HEK293 (cell line): ENCODE measurements at regions not wholly inside any gene's neighbourhood (a gene's known extent, or its start where the extent isn't known, plus 50 kb on each side); places are given as distances from the start of the nearest gene placed in this dataset.
A peak's percentile ranks its signal among the peaks of the same experiment; 100 is the strongest.

Experiments used
- CTCF ChIA-PET: fragments of 350-600 bp; formaldehyde crosslinking; extraction: SDS; loops from one replicate; lab custom pipeline; 2021; ENCODE audit warnings: antibody characterized with exemption; lab: Yijun Ruan, JAX
- POLR2A ChIA-PET: fragments of 300-600 bp; formaldehyde crosslinking; extraction: SDS; loops from one replicate; lab custom pipeline; 2020; ENCODE audit warnings: antibody characterized with exemption, inconsistent platforms; lab: Yijun Ruan, JAX
- H3K27ac ChIP-seq: fragments of 200-500 bp; sonication (Bioruptor generic); 2 replicates; pipeline ENCODE4 v1.5.1; 2014; ENCODE audit warnings: low read depth, low read length, control low read depth, inconsistent platforms; ENCODE audit errors: extremely low read depth
- H3K36me3 ChIP-seq, 2 experiments: fragments of 200-500 bp in 1 of 2; sonication (Bioruptor generic) in 1 of 2; 1 replicate in 1 of 2; 2 replicates in 1 of 2; pipeline ENCODE4 v1.5.1; 2014 to 2017; ENCODE audit warnings: inconsistent platforms in 2 of 2, low read length in 2 of 2; ENCODE audit not compliant: control insufficient read depth in 2 of 2, insufficient read depth in 1 of 2
- H3K4me1 ChIP-seq: fragments of 200-500 bp; sonication (Bioruptor generic); 2 replicates; pipeline ENCODE4 v1.5.1; 2014; ENCODE audit warnings: mild to moderate bottlenecking, low read length, inconsistent platforms; ENCODE audit not compliant: control insufficient read depth, insufficient read depth
- H3K4me3 ChIP-seq: 2 replicates; pipeline ENCODE4 v1.5.1; 2011; ENCODE audit warnings: low read depth, mild to moderate bottlenecking, control low read depth, low read length, moderate library complexity
- H3K9me3 ChIP-seq: fragments of 200-500 bp; sonication (Bioruptor generic); 2 replicates; pipeline ENCODE4 v1.5.1; 2014; ENCODE audit warnings: low read depth, low read length, inconsistent platforms; ENCODE audit not compliant: control insufficient read depth, insufficient read depth
- EGR2 ChIP-seq: fragments of 450-650 bp; formaldehyde crosslinking; IDR thresholded peaks from 2 replicates; pipeline ENCODE4 v1.5.1; 2016; ENCODE audit warnings: low read depth, missing biosample characterization, missing genetic modification characterization
- MEIS1 ChIP-seq: sonication (generic); formaldehyde crosslinking; IDR thresholded peaks from 2 replicates; pipeline ENCODE4 v1.8.1; 2022; ENCODE audit warnings: missing genetic modification reagents, mild to moderate bottlenecking, borderline replicate concordance
- RBAK ChIP-seq: fragments of 450-650 bp; formaldehyde crosslinking; IDR thresholded peaks from 2 replicates; pipeline ENCODE4 v1.5.1; 2016; ENCODE audit warnings: missing biosample characterization, missing genetic modification characterization
- SCRT1 ChIP-seq: fragments of 450-650 bp; formaldehyde crosslinking; IDR thresholded peaks from 2 replicates; pipeline ENCODE4 v1.5.1; 2016; ENCODE audit warnings: missing biosample characterization, missing genetic modification characterization, borderline replicate concordance
- SETDB1 ChIP-seq: IDR thresholded peaks from one replicate; pipeline ENCODE4 v1.6.1; 2017; ENCODE audit warnings: mild to moderate bottlenecking, low read length, moderate library complexity, mixed read lengths; ENCODE audit not compliant: insufficient read length
- SP3 ChIP-seq: fragments of 450-650 bp; formaldehyde crosslinking; IDR thresholded peaks from 2 replicates; pipeline ENCODE4 v1.5.1; 2016; ENCODE audit warnings: missing biosample characterization, missing genetic modification characterization
- ZFHX2 ChIP-seq: fragments of 450-650 bp; formaldehyde crosslinking; conservative IDR thresholded peaks from 2 replicates; pipeline ENCODE4 v1.5.1; 2016; ENCODE audit warnings: missing biosample characterization, missing genetic modification characterization
- ZNF10 ChIP-seq: fragments of 450-650 bp; formaldehyde crosslinking; IDR thresholded peaks from 2 replicates; pipeline ENCODE4 v1.5.1; 2017; ENCODE audit warnings: missing biosample characterization, missing genetic modification characterization
- ZNF114 ChIP-seq: fragments of 450-650 bp; formaldehyde crosslinking; IDR thresholded peaks from 2 replicates; pipeline ENCODE4 v1.5.0; 2017; ENCODE audit warnings: missing biosample characterization, missing genetic modification characterization
- ZNF133 ChIP-seq: fragments of 450-650 bp; formaldehyde crosslinking; IDR thresholded peaks from 2 replicates; pipeline ENCODE4 v1.5.1; 2016; ENCODE audit warnings: missing biosample characterization, missing genetic modification characterization
- ZNF155 ChIP-seq: fragments of 450-650 bp; formaldehyde crosslinking; IDR thresholded peaks from 2 replicates; pipeline ENCODE4 v1.5.1; 2016; ENCODE audit warnings: missing biosample characterization, missing genetic modification characterization
- ZNF2 ChIP-seq: fragments of 450-650 bp; formaldehyde crosslinking; IDR thresholded peaks from 2 replicates; pipeline ENCODE4 v1.5.1; 2016; ENCODE audit warnings: missing biosample characterization, missing genetic modification characterization
- ZNF202 ChIP-seq: fragments of 450-650 bp; formaldehyde crosslinking; IDR thresholded peaks from 2 replicates; pipeline ENCODE4 v1.5.1; 2016; ENCODE audit warnings: missing biosample characterization, missing genetic modification characterization, borderline replicate concordance
- ZNF221 ChIP-seq: fragments of 450-650 bp; formaldehyde crosslinking; IDR thresholded peaks from 2 replicates; pipeline ENCODE4 v1.5.1; 2017; ENCODE audit warnings: missing biosample characterization, missing genetic modification characterization, borderline replicate concordance
- ZNF426 ChIP-seq: fragments of 450-650 bp; formaldehyde crosslinking; IDR thresholded peaks from 2 replicates; pipeline ENCODE4 v1.5.1; 2017; ENCODE audit warnings: missing biosample characterization, missing genetic modification characterization, mild to moderate bottlenecking, inconsistent platforms, moderate library complexity
- ZNF48 ChIP-seq: fragments of 450-650 bp; formaldehyde crosslinking; IDR thresholded peaks from 2 replicates; pipeline ENCODE4 v1.5.1; 2016; ENCODE audit warnings: missing biosample characterization, missing genetic modification characterization
- ZNF544 ChIP-seq: fragments of 450-650 bp; formaldehyde crosslinking; IDR thresholded peaks from 2 replicates; pipeline ENCODE4 v1.5.0; 2017; ENCODE audit warnings: missing biosample characterization, missing genetic modification characterization
- ZNF558 ChIP-seq: fragments of 450-650 bp; formaldehyde crosslinking; IDR thresholded peaks from 2 replicates; pipeline ENCODE4 v1.5.1; 2016; ENCODE audit warnings: missing biosample characterization, missing genetic modification characterization
- ZNF785 ChIP-seq: fragments of 450-650 bp; formaldehyde crosslinking; IDR thresholded peaks from 2 replicates; pipeline ENCODE4 v1.5.1; 2016; ENCODE audit warnings: missing biosample characterization, missing genetic modification characterization
- ZNF792 ChIP-seq: fragments of 450-650 bp; formaldehyde crosslinking; IDR thresholded peaks from 2 replicates; pipeline ENCODE4 v1.5.1; 2016; ENCODE audit warnings: missing biosample characterization, missing genetic modification characterization
- TF ChIP-seq, protein P1 (sequence below): sonication (generic); formaldehyde crosslinking; IDR thresholded peaks from 2 replicates; pipeline ENCODE4 v1.8.1; 2022; ENCODE audit warnings: mild to moderate bottlenecking, moderate library complexity, missing genetic modification reagents
- TF ChIP-seq, protein P2 (sequence below): fragments of 450-650 bp; formaldehyde crosslinking; IDR thresholded peaks from 2 replicates; pipeline ENCODE4 v1.5.1; 2016; ENCODE audit warnings: missing biosample characterization, missing genetic modification characterization, low read depth

GRCh38 chr10:131514454-131514853 is 202.9 kb upstream of the TCERG1L start:
- H3K36me3 ChIP-seq: no peaks in the 10 kb centered on the region
- no peaks in the 10 kb centered on the region for H3K4me1 ChIP-seq
- no peak overlapping the region for H3K4me3 ChIP-seq
- POLR2A ChIA-PET: no interaction called here
- H3K9me3 ChIP-seq: no peaks in the 10 kb centered on the region
- no peak overlapping the region for H3K27ac ChIP-seq
- TF ChIP-seq ZNF114 (tag by site-specific recombination) (no peak), EGR2 (0 out of 2 replicates have a peak, but pooled peaks have one; percentile 9), ZFHX2 (tag by site-specific recombination) (peak; percentile 44)
- TF ChIP-seq, all 188 proteins: peak for 2
- CTCF ChIA-PET: no interaction called here

DNA sequence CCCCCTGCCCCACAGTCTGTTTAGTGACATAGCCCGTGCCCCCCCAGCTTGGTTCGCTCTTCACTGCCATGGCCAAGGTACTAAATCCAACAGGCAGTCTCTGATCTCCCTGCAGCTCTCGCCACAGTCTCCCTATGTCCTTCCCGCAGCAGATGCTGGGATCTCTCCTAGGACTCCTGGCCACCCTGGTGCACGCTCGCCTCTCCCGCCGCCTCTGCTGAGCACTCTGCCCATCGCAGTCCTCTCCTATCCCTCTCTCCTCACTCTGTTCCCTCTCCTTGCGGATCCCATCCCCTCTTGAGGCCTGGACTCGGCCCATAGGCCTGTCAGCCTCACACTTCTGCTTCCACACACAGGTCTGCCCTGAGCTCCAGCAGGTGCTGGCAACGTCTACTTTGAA is 204.8 kb upstream of the TCERG1L start:
- no peak overlapping the region for H3K4me3 ChIP-seq
- CTCF ChIA-PET: no interaction called here

GRCh38 chr10:131517781-131518180 is 206.3 kb upstream of the TCERG1L start:
- no peak for TF ChIP-seq ZNF2 (tag by site-specific recombination)
- TF ChIP-seq ZNF202 (tag by site-specific recombination): no peak
- TF ChIP-seq ZNF785 (tag by site-specific recombination): no peak
- no peak for TF ChIP-seq ZNF155 (tag by site-specific recombination)
- no peak for TF ChIP-seq RBAK (tag by site-specific recombination)
- TF ChIP-seq, all 188 proteins: peak for 0
- Histone ChIP-seq H3K4me1 (no peaks in the 10 kb centered on the region), H3K27ac (no peak overlapping the region), H3K9me3 (no peaks in the 10 kb centered on the region), H3K36me3 (no peaks in the 10 kb centered on the region), H3K4me3 (no peak overlapping the region)
- POLR2A ChIA-PET: no interaction called here
- CTCF ChIA-PET: no interaction called here

More for the DNA sequence above, 204.8 kb upstream of the TCERG1L start:
- Histone ChIP-seq H3K4me1 (no peaks in the 10 kb centered on the region), H3K9me3 (no peaks in the 10 kb centered on the region), H3K36me3 (no peaks in the 10 kb centered on the region), H3K27ac (no peak overlapping the region)
- POLR2A ChIA-PET: no interaction called here
- TF ChIP-seq ZNF133 (no peak), ZNF10 (tag by site-specific recombination) (no peak), ZNF48 (tag by site-specific recombination) (no peak), SP3 (tag by site-specific recombination) (no peak), MEIS1 (CRISPR knock-in tag) (no peak)

- ChIA-PET POLR2A (no interaction called here), CTCF (no interaction called here)
- no peaks in the 10 kb centered on the region for H3K4me1 ChIP-seq
These were observed 208.4 kb upstream of the TCERG1L start for GRCh38 chr10:131519723-131520605.

More at GRCh38 chr10:131519723-131520605, 208.4 kb upstream of the TCERG1L start:
- Histone ChIP-seq H3K9me3 (no peaks in the 10 kb centered on the region), H3K4me3 (no peak overlapping the region), H3K27ac (no peak overlapping the region)
- TF ChIP-seq ZNF544 (tag by site-specific recombination): no peak
- TF ChIP-seq SCRT1 (tag by site-specific recombination): no peak
- 0 out of 2 replicates have a peak, but pooled peaks have one; percentile 29 for TF ChIP-seq EGR2
- TF ChIP-seq ZFHX2 (tag by site-specific recombination): peak; percentile 77
- TF ChIP-seq ZNF792 (tag by site-specific recombination): no peak
- TF ChIP-seq ZNF426 (tag by site-specific recombination): no peak
- TF ChIP-seq ZNF558 (tag by site-specific recombination): no peak
- no peak for TF ChIP-seq SETDB1
- no peak for TF ChIP-seq ZNF221 (tag by site-specific recombination)
- TF ChIP-seq, protein P1, sequence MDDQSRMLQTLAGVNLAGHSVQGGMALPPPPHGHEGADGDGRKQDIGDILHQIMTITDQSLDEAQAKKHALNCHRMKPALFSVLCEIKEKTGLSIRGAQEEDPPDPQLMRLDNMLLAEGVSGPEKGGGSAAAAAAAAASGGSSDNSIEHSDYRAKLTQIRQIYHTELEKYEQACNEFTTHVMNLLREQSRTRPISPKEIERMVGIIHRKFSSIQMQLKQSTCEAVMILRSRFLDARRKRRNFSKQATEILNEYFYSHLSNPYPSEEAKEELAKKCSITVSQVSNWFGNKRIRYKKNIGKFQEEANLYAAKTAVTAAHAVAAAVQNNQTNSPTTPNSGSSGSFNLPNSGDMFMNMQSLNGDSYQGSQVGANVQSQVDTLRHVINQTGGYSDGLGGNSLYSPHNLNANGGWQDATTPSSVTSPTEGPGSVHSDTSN (CRISPR knock-in tag): no peak
- TF ChIP-seq, protein P2, sequence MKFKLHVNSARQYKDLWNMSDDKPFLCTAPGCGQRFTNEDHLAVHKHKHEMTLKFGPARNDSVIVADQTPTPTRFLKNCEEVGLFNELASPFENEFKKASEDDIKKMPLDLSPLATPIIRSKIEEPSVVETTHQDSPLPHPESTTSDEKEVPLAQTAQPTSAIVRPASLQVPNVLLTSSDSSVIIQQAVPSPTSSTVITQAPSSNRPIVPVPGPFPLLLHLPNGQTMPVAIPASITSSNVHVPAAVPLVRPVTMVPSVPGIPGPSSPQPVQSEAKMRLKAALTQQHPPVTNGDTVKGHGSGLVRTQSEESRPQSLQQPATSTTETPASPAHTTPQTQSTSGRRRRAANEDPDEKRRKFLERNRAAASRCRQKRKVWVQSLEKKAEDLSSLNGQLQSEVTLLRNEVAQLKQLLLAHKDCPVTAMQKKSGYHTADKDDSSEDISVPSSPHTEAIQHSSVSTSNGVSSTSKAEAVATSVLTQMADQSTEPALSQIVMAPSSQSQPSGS: no peak
- TF ChIP-seq, all 188 proteins: peak for 2
- no peaks in the 10 kb centered on the region for H3K36me3 ChIP-seq
